Activated CD4-positive, alpha-beta T cell treated with anti-CD3 and anti-CD28 coated beads, Interleukin-2, amount 50 U/mL, for 4 hours (primary cell): ENCODE measurements at regions not wholly inside any gene's neighbourhood (a gene's known extent, or its start where the extent isn't known, plus 50 kb on each side); places are given as distances from the start of the nearest gene placed in this dataset.

Source experiments
- DNase-seq, 2 experiments: peaks; one replicate each; pipeline ENCODE4 v3.0.0-alpha.2; 2020

GRCh38 chr10:78578929-78579328 lies 489.8 kb upstream of the ZMIZ1 start:
- no peak for DNase-seq

DNA sequence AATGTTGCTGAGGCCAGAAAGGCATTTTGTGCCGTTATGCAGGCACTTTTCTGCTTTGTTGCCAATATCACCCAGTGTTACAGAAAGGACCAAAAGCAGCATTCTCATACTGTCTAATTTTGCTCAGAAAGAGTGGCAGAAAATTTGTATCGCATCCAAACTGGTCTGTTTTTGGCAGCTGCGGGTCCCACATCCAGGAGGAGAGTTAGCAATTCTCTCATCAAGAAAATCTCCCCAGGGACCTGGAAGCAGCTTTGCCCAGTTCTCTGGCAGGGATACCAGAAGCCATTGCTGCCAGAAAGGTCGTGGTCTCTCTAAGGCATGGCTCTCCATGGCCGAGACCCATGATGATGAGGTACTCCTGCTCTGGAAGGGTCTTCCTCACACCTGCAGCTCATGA lies 489.2 kb upstream of the ZMIZ1 start:
- DNase-seq: no peak

- no peak for DNase-seq
Measured at GRCh38 chr10:78579995-78580394, 488.8 kb upstream of the ZMIZ1 start.

DNA sequence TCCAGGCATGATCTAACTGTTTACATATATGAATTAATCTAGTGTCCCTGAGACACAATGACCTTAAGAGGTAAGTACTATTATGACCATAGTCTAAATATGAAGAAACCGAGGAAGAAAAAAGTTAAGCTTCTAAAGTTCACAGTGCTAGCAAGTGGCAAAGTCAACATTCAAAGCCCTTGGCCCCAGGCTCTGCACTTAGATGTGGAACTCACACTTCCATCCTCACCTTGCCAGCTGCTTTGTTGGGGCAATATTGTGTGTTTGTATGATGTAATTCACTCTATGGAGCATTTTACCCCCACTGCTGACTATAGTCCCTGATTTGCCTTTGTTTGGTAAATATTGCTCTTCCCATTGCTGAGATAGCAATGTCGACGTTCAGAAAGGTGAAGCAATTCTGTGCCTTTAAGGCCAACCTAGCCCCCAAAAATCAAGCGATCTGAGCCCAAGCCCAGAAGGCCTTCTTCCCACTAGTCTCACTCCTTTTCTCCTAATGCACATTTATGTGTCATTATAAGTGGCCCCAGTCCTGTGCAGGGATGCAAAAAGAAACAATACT lies 487.6 kb upstream of the ZMIZ1 start:
- no peak for DNase-seq

DNA sequence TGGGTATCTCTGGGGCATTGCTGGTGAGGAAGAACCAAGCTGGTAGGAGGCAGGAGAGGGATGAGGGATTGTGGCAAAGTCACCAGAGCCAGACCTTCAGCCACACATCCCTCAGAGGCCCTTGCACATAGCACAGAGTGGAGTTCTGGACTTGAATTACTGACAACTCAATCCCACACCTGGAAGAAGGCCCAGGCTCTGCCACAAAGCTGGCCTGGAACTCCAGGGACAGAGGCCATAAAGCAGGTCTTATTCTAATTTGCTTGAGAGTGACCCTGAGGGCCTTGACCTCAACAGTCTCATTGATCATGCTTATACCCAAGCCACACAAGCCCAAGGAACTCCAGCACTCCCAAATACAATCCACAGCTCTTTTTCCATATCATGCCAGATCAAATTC lies 486.2 kb upstream of the ZMIZ1 start:
- no peak for DNase-seq

DNA sequence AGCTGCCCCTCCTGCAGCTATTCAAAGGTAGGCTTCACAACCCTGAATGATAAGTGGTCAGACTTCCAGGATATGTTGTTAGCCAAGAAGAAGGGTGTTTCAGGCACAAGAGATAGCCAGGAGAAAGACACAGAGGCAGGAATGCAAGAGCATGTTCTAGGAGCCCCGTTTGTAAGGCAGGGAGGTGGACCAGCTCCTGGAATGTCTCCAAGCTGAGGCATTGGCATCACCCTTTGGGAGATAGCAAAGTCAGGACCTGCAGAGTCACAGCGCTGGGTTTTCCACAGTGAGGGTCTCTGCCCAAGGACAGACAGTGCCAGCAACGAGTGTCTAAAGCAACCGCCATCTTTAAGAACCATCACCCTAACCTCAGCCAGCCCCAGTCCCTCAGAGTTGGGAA lies 484.5 kb upstream of the ZMIZ1 start:
- DNase-seq: no peak

- DNase-seq: no peak
Measured at GRCh38 chr10:78584681-78585080, 484.1 kb upstream of the ZMIZ1 start.

GRCh38 chr10:78585952-78586351 lies 482.8 kb upstream of the ZMIZ1 start:
- DNase-seq: no peak

DNA sequence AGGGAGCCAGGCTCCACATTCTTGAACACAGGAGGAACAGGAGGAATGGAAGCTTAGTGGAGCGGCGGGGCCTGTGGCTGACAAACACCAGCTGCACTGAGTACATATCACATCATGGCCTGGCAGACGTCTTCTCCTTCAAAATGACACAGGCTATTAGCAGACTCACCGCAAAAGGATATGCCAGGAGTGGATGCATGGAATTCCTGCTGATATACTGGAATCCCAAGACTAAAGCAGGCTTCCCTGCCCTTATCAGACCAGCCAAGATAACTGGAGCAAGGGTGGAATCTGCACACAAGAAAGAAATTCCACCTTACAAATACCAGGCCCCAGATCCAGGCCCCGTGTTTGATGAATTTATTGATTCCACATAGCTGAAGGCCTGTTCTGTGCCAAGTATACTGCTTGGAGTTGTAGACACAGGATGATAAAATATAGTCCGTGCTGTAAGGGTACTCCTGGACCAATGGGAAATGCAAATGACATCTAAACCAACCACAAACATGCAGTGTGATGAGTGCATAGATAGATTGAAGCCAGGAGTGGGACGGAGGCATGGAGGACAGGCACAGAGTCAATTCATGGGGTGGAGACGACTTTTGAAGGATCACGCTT lies 480.5 kb upstream of the ZMIZ1 start:
- no peak for DNase-seq

- DNase-seq: no peak
Measured at GRCh38 chr10:78589687-78590086, 479.1 kb upstream of the ZMIZ1 start.

- no peak for DNase-seq
Measured at GRCh38 chr10:78591066-78591465, 477.7 kb upstream of the ZMIZ1 start.

DNA sequence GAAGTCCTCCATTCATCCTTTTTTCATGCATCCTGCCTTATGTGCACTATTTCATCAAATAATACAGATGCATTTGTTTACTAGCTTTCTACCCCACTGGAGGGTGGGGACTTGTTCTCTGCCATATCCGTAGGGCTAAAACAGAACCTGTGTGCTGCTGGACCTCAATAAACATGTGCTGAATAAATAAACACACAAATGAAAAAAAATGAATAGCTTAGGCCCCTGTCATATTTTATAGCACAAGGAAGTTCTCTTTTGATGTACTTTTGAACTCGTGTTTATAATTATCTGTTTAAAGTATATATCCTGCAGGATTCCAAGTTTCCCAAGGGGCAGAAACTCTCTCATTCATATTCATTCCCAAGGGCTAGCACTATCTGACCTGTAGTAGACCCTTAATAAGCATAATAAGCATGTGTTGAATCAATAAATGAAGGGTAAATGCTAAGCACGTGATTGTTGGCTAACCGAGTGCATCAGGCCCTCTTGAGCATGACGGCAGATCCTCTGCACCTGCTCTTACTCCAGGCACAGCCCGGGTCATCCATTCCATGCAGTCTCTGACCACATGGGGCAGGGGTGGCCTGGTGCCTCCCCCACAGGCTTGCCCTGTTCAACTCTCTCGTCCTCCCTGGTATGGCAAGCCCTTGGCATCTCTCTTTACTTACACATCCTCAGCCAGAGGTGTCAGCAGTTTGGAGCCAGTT lies 474.1 kb upstream of the ZMIZ1 start:
- no peak for DNase-seq

- DNase-seq: no peak
Measured at GRCh38 chr10:78595269-78595619, 473.5 kb upstream of the ZMIZ1 start.

GRCh38 chr10:78596556-78596955 lies 472.2 kb upstream of the ZMIZ1 start:
- no peak for DNase-seq

DNA sequence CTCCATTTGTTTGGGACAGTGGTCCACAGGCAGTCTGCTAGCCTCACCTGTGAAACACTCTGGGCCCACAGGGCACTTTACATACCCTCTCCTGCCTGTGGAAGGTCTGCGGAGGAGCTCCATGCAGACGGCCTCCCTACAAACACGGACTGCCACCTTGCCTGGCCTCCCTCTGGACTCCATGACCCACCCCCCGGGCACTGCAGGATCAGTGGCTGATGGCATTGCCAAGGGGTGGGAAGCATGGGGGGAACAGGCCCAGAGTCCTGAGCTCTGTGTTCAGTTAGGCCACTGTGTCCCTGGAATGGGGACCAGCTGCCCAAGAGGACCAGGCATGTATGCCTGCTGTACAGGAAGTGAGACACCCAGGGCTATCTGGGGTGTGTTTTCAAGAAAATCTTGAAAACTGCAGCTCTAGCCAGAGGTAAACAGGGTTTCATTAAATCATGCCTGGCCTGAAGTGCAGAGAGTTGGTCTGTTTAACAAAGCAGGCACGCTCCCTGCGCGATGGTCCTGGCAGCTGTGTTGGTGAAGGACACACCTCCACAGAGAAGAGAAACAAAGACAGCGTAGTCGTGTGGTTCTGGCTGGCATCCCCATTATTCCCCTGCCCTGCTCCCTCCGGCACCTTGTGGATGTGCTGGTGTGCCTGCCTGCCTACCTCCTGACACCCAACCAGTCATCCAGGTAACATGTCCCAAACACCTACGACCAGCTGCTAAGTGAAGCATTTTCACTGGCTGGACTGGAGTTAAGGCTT lies 470.8 kb upstream of the ZMIZ1 start:
- DNase-seq: no peak

GRCh38 chr10:78599122-78599853 lies 469.5 kb upstream of the ZMIZ1 start:
- no peak for DNase-seq

DNA sequence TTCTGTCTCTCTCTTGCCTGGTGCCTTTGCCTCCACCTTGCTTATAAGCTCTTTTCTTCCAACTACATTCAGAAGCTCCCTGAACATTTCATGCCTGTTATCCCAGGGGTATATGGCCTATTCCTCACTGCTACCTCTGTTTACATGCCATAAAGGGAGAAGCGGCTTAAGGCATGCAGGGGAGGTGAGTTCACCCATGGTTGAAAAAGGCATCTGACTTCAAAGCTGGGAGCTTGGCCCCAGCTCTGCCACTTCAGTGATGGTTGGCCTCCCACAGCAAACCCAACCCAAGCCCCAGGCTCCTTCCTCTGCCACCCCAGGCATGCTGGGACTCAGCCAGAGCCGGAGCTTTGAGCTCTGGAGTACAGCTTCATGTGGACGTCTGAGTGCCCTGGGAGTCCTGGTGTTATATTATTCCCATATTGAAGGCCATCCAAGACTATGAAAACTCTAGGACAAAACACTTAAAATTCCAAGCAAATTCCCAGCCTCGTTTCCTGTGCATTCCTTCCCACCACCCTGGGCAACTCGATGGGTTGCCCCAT lies 468.6 kb upstream of the ZMIZ1 start:
- DNase-seq: no peak

DNA sequence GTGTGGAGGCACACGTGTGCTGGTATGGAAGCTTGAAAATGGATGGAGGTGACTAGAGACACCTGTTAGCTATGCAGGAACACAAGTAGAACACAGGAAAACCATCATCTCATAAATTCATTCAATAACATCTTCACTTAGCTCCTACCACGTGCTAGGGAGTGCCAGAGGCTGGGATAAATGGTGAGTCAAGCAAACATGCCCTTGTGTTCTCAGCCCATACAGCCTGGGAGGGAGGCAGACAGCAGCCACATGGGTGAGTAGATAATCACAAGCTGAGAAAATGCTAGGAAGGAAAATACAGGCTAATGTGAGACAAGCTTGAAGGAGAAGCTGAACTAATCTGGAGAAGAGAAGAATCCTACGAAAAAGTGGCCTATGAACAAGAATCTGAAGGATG lies 468.0 kb upstream of the ZMIZ1 start:
- no peak for DNase-seq

GRCh38 chr10:78602201-78602932 lies 466.4 kb upstream of the ZMIZ1 start:
- DNase-seq: no peak

GRCh38 chr10:78604286-78604685 lies 464.5 kb upstream of the ZMIZ1 start:
- no peak for DNase-seq

- DNase-seq: no peak
Measured at GRCh38 chr10:78604721-78605120, 464.0 kb upstream of the ZMIZ1 start.

GRCh38 chr10:78605800-78606350 lies 462.9 kb upstream of the ZMIZ1 start:
- no peak for DNase-seq
